HG02798 (cell line): ENCODE measurements at regions not wholly inside any gene's neighbourhood (a gene's known extent, or its start where the extent isn't known, plus 50 kb on each side); places are given as distances from the start of the nearest gene placed in this dataset.

ENCODE experiments used
- ATAC-seq: cut with Tn5 transposase; IDR thresholded peaks from one replicate; pipeline ENCODE4 v1.9.1; 2021; ENCODE audit warnings: mild to moderate bottlenecking; ENCODE audit not compliant: unreplicated experiment, poor library complexity

- ATAC-seq, result peak; percentile 64
These were observed 180.3 kb upstream of the GRB10 start for GRCh38 chr7:50962962-50963374.

- no peak for ATAC-seq
These were observed 179.7 kb upstream of the GRB10 start for GRCh38 chr7:50962281-50962883.

- no peak for ATAC-seq
These were observed 178.1 kb upstream of the GRB10 start for GRCh38 chr7:50960621-50961310.

- ATAC-seq, result no peak
These were observed 177.3 kb upstream of the GRB10 start for GRCh38 chr7:50959991-50960390.

GRCh38 chr7:50959560-50959959 is 176.9 kb upstream of the GRB10 start:
- ATAC-seq, result no peak

GRCh38 chr7:50957855-50958254 is 175.2 kb upstream of the GRB10 start:
- no peak for ATAC-seq

GRCh38 chr7:50957431-50957830 is 174.7 kb upstream of the GRB10 start:
- ATAC-seq, result no peak

GRCh38 chr7:50956522-50957155 is 173.9 kb upstream of the GRB10 start:
- ATAC-seq, result no peak

- ATAC-seq, result no peak
These were observed 172.0 kb upstream of the GRB10 start for GRCh38 chr7:50954716-50955115.

GRCh38 chr7:50954245-50954644 is 171.5 kb upstream of the GRB10 start:
- ATAC-seq, result no peak

- no peak for ATAC-seq
These were observed 171.1 kb upstream of the GRB10 start for GRCh38 chr7:50953820-50954219.

GRCh38 chr7:50953303-50953702 is 170.6 kb upstream of the GRB10 start:
- ATAC-seq, result no peak

- ATAC-seq, result no peak
These were observed 169.8 kb upstream of the GRB10 start for GRCh38 chr7:50952544-50952943.

GRCh38 chr7:50952120-50952519 is 169.4 kb upstream of the GRB10 start:
- ATAC-seq, result no peak

GRCh38 chr7:50943482-50943881 is 160.8 kb upstream of the GRB10 start:
- ATAC-seq, result no peak

- no peak for ATAC-seq
These were observed 158.8 kb upstream of the GRB10 start for GRCh38 chr7:50941525-50941924.

GRCh38 chr7:50940621-50941020 is 157.9 kb upstream of the GRB10 start:
- no peak for ATAC-seq

- no peak for ATAC-seq
These were observed 156.3 kb upstream of the GRB10 start for GRCh38 chr7:50939021-50939420.

GRCh38 chr7:50937727-50938126 is 155.0 kb upstream of the GRB10 start:
- ATAC-seq, result no peak

GRCh38 chr7:50926049-50926448 is 143.4 kb upstream of the GRB10 start:
- no peak for ATAC-seq

GRCh38 chr7:50923476-50923875 is 140.8 kb upstream of the GRB10 start:
- no peak for ATAC-seq
